ENCODE measurements at regions not wholly inside any gene's neighbourhood (a gene's known extent, or its start where the extent isn't known, plus 50 kb on each side); places are given as distances from the start of the nearest gene placed in this dataset.

- TF ChIP-seq CTCF (IDR thresholded peaks at IDR 0.05) (no peak), POLR2AphosphoS5 (IDR thresholded peaks at IDR 0.05) (no peak), POLR2A (IDR thresholded peaks at IDR 0.05) (no peak)
Observed at GRCh38 chr7:33773053-33773452, 132.3 kb upstream of the BMPER start.

Data from stomach (tissue), 4 donors.